Testis (tissue), 2 donors: ENCODE measurements at regions not wholly inside any gene's neighbourhood (a gene's known extent, or its start where the extent isn't known, plus 50 kb on each side); places are given as distances from the start of the nearest gene placed in this dataset.

Experiments
- POLR2A ChIP-seq: fragments of 450-650 bp; IDR thresholded peaks from one replicate; pipeline ENCODE4 v1.6.1; 2017; ENCODE audit warnings: antibody characterized with exemption, mild to moderate bottlenecking, moderate library complexity
- TF ChIP-seq, protein P1 (sequence below), 3 experiments: fragments of 450-650 bp in 2 of 3; fragments of 200-600 bp in 1 of 3; sonication (generic) in 1 of 3; IDR thresholded peaks; one replicate each; pipeline ENCODE4 v1.5.1; 2016 to 2019; ENCODE audit warnings: antibody characterized with exemption in 3 of 3, mild to moderate bottlenecking in 2 of 3, moderate library complexity in 1 of 3

DNA sequence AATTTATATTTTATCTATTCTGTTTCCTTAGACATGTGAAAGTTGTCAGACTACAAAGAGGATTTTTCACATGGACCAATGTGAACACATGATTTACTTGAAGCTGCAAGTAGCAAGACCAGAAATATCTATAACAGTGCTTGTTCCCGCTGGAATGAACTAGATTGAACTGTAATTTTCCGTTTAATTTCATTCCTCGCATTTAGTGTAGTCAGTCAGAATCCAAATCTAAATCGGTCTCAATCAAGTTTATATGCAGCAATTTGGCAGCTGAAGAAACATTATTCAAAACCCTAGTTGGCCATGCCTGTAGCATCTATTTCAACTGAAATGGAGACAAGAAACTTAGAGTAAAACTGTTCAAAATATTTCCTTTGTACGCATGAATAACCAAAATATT is 570.7 kb upstream of the SLITRK5 start:
- no peak for TF ChIP-seq POLR2A
- TF ChIP-seq, protein P1, sequence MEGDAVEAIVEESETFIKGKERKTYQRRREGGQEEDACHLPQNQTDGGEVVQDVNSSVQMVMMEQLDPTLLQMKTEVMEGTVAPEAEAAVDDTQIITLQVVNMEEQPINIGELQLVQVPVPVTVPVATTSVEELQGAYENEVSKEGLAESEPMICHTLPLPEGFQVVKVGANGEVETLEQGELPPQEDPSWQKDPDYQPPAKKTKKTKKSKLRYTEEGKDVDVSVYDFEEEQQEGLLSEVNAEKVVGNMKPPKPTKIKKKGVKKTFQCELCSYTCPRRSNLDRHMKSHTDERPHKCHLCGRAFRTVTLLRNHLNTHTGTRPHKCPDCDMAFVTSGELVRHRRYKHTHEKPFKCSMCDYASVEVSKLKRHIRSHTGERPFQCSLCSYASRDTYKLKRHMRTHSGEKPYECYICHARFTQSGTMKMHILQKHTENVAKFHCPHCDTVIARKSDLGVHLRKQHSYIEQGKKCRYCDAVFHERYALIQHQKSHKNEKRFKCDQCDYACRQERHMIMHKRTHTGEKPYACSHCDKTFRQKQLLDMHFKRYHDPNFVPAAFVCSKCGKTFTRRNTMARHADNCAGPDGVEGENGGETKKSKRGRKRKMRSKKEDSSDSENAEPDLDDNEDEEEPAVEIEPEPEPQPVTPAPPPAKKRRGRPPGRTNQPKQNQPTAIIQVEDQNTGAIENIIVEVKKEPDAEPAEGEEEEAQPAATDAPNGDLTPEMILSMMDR (IDR thresholded peaks at IDR 0.05), result no peak
